CD4-positive, alpha-beta T cell (primary cell): ENCODE measurements at regions not wholly inside any gene's neighbourhood (a gene's known extent, or its start where the extent isn't known, plus 50 kb on each side); places are given as distances from the start of the nearest gene placed in this dataset.

Experiments
- ATAC-seq: fragments of 200-7000 bp; cut with Tn5 transposase; one replicate; pipeline ENCODE4 v1.10.0; 2022; ENCODE audit warnings: mild to moderate bottlenecking; ENCODE audit not compliant: poor library complexity
- CTCF ChIA-PET: fragments of 350-600 bp; sonication (Branson Sonifier 250); formaldehyde crosslinking; loops from one replicate; lab custom pipeline; 2021; ENCODE audit warnings: antibody characterized with exemption, inconsistent platforms; lab: Charles Lee
- POLR2A ChIA-PET: fragments of 350-600 bp; sonication (Branson Sonifier 250); formaldehyde crosslinking; loops from one replicate; lab custom pipeline; 2021; ENCODE audit warnings: antibody characterized with exemption, inconsistent platforms; lab: Charles Lee
- DNase-seq, 14 experiments: peaks; one replicate each; pipeline ENCODE4 v3.0.0-alpha.2; 2013 to 2020; ENCODE audit warnings: mixed read lengths in 2 of 14
- H3K27ac ChIP-seq, 2 donors: one replicate each; pipeline versions ENCODE4 v1.5.1 to v1.7.0; 2013; ENCODE audit warnings: low read length in 2 of 2, low read depth in 1 of 2, mild to moderate bottlenecking in 1 of 2
- H3K27me3 ChIP-seq, 2 experiments: 1 replicate in 1 of 2; 2 replicates in 1 of 2; pipeline versions ENCODE4 v1.6.1 to v1.7.0; 2013; ENCODE audit warnings: low read length in 2 of 2, control low read depth in 1 of 2, mild to moderate bottlenecking in 1 of 2, moderate library complexity in 1 of 2; ENCODE audit not compliant: insufficient read depth in 2 of 2, control insufficient read depth in 1 of 2
- H3K36me3 ChIP-seq: one replicate; pipeline ENCODE4 v1.6.1; 2013; ENCODE audit warnings: low read length, control low read depth; ENCODE audit not compliant: insufficient read depth
- H3K4me1 ChIP-seq: one replicate; pipeline ENCODE4 v1.6.1; 2013; ENCODE audit warnings: low read length, control low read depth; ENCODE audit not compliant: insufficient read depth
- H3K4me3 ChIP-seq: one replicate; pipeline ENCODE4 v1.5.1; 2013; ENCODE audit warnings: mild to moderate bottlenecking, low read length, moderate library complexity
- H3K9me3 ChIP-seq, 2 experiments: 1 replicate in 1 of 2; 2 replicates in 1 of 2; pipeline versions ENCODE4 v1.6.1 to v1.7.0; 2013; ENCODE audit warnings: low read length in 2 of 2, mild to moderate bottlenecking in 2 of 2, control low read depth in 1 of 2, moderate library complexity in 1 of 2; ENCODE audit not compliant: control insufficient read depth in 1 of 2, insufficient read depth in 1 of 2
- H3K27ac Mint-ChIP-seq: one replicate; pipeline ENCODE4 v1.8.0; 2020; ENCODE audit warnings: mixed read lengths
- H3K27me3 Mint-ChIP-seq: one replicate; pipeline ENCODE4 v1.8.0; 2021; ENCODE audit warnings: mixed read lengths
- H3K36me3 Mint-ChIP-seq: one replicate; pipeline ENCODE4 v1.8.0; 2021; ENCODE audit warnings: low read depth, mixed read lengths
- H3K4me1 Mint-ChIP-seq: one replicate; pipeline ENCODE4 v1.8.0; 2021; ENCODE audit warnings: low read depth, mixed read lengths
- H3K4me3 Mint-ChIP-seq: one replicate; pipeline ENCODE4 v1.8.0; 2020; ENCODE audit warnings: mild to moderate bottlenecking, mixed read lengths
- H3K9me3 Mint-ChIP-seq: one replicate; pipeline ENCODE4 v1.8.0; 2020; ENCODE audit warnings: mixed read lengths
- intact Hi-C, 2 experiments: fragments of 100-400 bp; cut with DNase I in 1 of 2; cut with micrococcal nuclease in 1 of 2; formaldehyde crosslinking; loops; one replicate each; pipeline versions ENCODE4 v1.15.1 to v1.9.0; 2023 to 2025; cut with DNase I, micrococcal nuclease
- TF ChIP-seq, protein P1 (sequence below): fragments of 200-600 bp; IDR thresholded peaks from one replicate; pipeline ENCODE4 v1.8.0; 2022; ENCODE audit warnings: antibody characterized with exemption, mild to moderate bottlenecking

DNA sequence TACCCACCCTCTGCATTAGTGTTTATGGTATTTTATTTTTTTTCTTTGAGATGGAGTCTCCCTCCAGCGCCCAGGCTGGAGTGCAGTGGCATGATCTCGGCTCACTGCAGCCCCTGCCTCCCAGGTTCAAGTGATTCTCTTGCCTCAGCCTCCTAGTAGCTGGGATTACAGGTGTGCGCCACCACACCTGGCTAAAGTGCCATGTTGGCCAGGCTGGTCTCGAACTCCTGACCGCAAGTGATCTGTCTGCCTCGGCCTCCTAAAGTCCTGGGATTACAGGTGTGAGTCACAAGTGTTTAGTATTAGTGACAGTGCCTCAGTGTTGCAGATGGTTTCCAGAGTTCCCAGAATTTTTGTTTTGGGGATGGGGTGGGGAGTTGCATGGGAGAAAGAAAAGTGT lies 120.3 kb downstream of the NPY start:
- no peaks in the 10 kb centered on the region for H3K9me3 ChIP-seq
- TF ChIP-seq, protein P1, sequence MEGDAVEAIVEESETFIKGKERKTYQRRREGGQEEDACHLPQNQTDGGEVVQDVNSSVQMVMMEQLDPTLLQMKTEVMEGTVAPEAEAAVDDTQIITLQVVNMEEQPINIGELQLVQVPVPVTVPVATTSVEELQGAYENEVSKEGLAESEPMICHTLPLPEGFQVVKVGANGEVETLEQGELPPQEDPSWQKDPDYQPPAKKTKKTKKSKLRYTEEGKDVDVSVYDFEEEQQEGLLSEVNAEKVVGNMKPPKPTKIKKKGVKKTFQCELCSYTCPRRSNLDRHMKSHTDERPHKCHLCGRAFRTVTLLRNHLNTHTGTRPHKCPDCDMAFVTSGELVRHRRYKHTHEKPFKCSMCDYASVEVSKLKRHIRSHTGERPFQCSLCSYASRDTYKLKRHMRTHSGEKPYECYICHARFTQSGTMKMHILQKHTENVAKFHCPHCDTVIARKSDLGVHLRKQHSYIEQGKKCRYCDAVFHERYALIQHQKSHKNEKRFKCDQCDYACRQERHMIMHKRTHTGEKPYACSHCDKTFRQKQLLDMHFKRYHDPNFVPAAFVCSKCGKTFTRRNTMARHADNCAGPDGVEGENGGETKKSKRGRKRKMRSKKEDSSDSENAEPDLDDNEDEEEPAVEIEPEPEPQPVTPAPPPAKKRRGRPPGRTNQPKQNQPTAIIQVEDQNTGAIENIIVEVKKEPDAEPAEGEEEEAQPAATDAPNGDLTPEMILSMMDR = no peak
- H3K36me3 Mint-ChIP-seq = no peaks in the 10 kb centered on the region
- no peak overlapping the region for H3K27ac Mint-ChIP-seq
- H3K27me3 Mint-ChIP-seq = no peaks in the 10 kb centered on the region
- peaks cover 13% of the 10 kb centered on the region for H3K4me1 Mint-ChIP-seq
- H3K27ac ChIP-seq = no peak overlapping the region
- no peak overlapping the region for H3K4me3 Mint-ChIP-seq
- no peaks in the 10 kb centered on the region for H3K9me3 Mint-ChIP-seq
- H3K27me3 ChIP-seq = no peaks in the 10 kb centered on the region
- DNase-seq (no peak), ATAC-seq (no peak)
- intact Hi-C loops = no loop called here
- CTCF ChIA-PET = no interaction called here
- POLR2A ChIA-PET = no interaction called here
- H3K4me3 ChIP-seq = no peak overlapping the region
- no peaks in the 10 kb centered on the region for H3K36me3 ChIP-seq
- peaks cover 5% of the 10 kb centered on the region for H3K4me1 ChIP-seq

DNA sequence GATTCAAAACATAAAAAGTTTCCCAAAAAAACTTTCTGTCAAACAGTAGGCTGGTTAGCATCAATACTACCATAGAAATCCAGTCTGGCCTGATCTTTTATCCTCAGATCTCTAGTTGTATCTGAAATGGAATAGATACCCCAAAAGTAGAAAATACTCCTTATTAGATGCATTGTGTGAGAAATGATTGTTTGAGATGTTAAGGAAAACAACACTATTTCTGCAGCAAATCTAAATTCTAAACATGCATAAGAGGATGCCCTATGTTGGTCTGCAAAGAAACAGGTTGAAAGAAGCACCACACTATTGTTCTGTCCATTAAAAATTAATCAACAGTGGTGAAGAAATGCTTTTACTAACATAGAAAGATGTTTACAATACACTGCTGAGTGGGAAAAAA lies 121.0 kb downstream of the NPY start:
- no peaks in the 10 kb centered on the region for H3K36me3 ChIP-seq
- H3K36me3 Mint-ChIP-seq = no peaks in the 10 kb centered on the region
- no peak overlapping the region for H3K4me3 ChIP-seq
- no peak overlapping the region for H3K27ac Mint-ChIP-seq
- ATAC-seq = no peak
- no peak for DNase-seq
- no peaks in the 10 kb centered on the region for H3K9me3 ChIP-seq
- H3K4me1 ChIP-seq = peaks cover 5% of the 10 kb centered on the region
- H3K27ac ChIP-seq = no peak overlapping the region
- intact Hi-C loops = no loop called here
- peaks cover 13% of the 10 kb centered on the region for H3K4me1 Mint-ChIP-seq
- POLR2A ChIA-PET = no interaction called here
- H3K9me3 Mint-ChIP-seq = no peaks in the 10 kb centered on the region
- CTCF ChIA-PET = no interaction called here
- H3K4me3 Mint-ChIP-seq = no peak overlapping the region
- TF ChIP-seq, protein P1 = no peak
- no peaks in the 10 kb centered on the region for H3K27me3 ChIP-seq
- H3K27me3 Mint-ChIP-seq = no peaks in the 10 kb centered on the region

DNA sequence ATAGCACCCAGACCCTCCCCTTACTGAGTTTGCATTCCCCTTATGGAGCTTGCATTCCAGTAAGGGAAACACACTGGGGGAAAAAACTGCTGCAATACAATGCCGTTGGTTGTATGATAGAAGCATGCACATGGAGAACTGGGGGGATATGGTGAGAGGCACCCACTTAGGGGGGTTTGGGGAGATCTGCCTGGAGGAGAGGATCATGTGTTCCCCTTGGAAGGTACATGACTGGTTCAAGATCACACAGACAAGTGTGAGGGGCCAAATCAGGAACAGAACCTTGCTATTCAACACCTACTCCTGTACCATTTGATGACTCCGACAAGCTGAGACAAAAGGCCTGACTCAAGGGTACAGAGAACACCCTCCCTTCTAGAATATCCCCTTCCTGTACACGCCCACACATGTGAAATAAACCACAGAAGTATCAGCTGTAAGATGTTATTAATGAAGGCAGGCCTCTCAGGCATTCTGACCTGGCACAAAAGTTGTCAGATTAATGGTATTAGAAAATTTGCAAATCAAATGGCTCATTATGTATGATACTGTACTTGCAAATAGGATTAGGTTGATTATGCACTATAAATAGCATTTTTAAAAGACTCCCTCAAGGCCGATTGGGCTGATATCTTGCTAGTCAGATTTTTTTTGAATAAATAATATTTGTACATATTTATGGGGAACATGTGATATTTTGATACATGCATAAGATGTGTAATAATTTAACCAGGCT lies 122.2 kb downstream of the NPY start:
- Mint-ChIP-seq H3K27ac (no peak overlapping the region), H3K27me3 (peaks cover 4% of the 10 kb centered on the region), H3K4me1 (peaks cover 13% of the 10 kb centered on the region), H3K9me3 (no peaks in the 10 kb centered on the region), H3K36me3 (no peaks in the 10 kb centered on the region), H3K4me3 (no peak overlapping the region)
- Histone ChIP-seq H3K4me3 (no peak overlapping the region), H3K27ac (no peak overlapping the region), H3K27me3 (no peaks in the 10 kb centered on the region), H3K4me1 (peaks cover 5% of the 10 kb centered on the region), H3K36me3 (no peaks in the 10 kb centered on the region), H3K9me3 (no peaks in the 10 kb centered on the region)
- intact Hi-C loops = no loop called here
- ChIA-PET POLR2A (no interaction called here), CTCF (interaction anchor here (1.2 kb wide), 1 partner anchor 13 kb away, joined by 3 read pairs; no protein-coding TSS in a partner anchor)
- DNase-seq = peak in 1 of 14 experiments; percentile 42
- peak; percentile 14 for ATAC-seq
- TF ChIP-seq, protein P1 = no peak
